ENCODE measurements at regions not wholly inside any gene's neighbourhood (a gene's known extent, or its start where the extent isn't known, plus 50 kb on each side); places are given as distances from the start of the nearest gene placed in this dataset.
"Not testable (repeated sequence)": the region's sequence is repeated elsewhere in the genome, so short reads cannot be mapped to it uniquely, and the experiment has no call there.

DNA sequence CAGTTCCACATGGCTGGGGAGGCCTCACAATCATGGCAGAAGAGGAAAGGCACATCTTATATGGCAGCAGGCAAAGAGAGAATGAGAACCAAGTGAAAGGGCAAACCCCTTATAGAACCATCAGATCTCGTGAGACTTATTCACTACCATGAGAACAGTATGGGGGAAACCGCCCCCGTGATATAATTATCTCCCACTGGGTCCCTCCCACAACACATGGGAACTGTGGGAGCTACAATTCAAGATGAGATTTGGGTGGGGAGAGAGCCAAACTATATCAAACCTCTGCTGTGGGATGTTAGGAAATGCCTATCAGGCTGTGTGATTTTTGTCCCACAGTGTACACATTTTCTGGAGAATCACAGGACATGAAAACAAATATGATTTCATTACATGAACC lies 415.8 kb downstream of the TSHZ3 start:
- not testable (repeated sequence) for DNase-seq

DNA sequence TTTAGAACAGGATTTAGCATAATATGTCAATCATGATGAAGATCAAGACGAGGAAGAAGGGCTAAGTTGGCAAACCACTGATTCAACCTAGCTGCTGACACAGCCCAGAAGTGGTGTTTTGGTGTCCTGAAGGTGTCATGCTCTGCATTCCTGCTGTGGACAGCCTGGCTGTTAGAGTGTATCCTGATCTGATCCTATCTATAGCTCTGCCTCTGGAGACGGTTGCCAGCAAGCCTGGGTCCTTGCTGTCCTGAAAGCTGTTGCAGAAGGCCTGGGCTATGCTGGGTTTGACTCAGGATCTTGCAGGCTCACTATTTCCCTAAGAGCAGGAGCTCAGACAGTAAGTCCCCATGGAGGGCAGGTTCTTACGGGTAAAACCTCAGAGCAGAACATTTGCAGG lies 416.4 kb downstream of the TSHZ3 start:
- no peak for DNase-seq

DNA sequence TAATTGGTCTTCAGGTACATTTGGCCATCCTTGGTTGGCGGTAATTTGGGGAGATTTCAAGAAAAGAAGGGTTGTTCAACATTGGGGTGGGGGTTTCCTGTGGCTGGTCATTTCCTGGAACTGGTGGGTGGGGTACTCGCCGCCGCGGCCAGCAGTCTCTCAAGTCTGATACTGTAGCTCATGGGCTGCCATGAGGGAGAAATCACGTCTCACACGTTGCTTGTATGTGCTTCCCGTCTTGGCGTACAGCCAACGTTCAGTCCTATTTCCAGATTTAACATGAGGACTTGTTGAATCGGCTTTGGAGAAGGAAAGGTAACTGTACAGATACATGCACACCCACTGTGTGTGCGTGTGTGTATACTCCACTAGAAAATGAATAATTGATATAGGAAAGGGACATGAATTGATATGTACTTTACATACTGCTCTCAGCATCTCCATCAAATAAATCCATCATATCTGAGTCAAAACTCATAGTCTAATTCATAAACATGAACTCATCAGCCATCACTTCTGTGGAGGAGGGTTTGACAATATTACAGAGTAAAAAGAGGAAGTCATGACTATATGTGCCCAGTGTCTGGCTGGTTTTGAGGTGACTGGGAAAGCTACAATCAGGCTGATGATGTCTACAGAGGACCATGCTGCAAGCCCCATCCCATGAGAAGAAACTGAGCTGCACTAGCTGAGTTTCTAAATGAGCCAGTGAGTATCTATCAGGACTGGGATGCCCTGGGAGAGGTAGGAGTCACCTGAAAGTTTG lies 418.1 kb downstream of the TSHZ3 start:
- no peak for DNase-seq

DNA sequence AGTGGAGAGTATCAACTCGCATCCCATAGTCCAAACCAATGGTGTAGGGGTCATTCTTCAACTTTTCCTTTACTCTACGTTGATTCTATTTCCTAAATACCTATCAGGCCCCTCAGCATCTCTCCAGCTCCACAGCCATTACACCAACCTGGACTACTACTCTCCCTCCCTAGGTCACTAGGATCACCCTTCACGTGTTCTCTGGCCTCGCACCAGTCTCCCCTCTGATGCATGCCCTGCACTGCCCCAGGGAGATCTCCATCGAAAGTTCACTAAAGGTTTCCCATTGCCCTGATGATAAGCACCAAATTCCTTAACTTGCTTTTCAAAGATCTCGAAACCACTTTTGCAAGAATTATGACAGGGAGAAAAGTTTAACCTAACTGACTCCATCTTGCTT lies 421.5 kb downstream of the TSHZ3 start:
- DNase-seq, result no peak

DNA sequence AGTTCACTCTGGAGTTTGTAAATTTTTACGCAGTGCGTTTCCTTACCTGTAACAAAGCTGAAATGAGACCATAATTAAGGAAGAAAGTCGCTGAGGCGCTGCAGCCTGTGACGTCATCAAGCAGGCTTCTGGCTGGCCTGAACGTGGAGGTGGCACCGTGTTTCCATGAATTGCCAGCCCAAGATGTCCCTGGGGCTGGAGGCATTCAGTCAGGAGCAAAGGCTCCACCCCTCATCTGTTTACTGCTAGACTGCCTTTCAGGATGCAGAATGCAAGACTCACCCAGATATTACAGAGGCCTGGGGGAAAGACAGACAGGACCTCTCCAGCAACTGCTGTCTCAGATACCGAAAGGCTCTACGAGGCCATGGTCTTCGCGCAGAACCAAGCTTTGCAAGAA lies 424.6 kb downstream of the TSHZ3 start:
- DNase-seq, result no peak

DNA sequence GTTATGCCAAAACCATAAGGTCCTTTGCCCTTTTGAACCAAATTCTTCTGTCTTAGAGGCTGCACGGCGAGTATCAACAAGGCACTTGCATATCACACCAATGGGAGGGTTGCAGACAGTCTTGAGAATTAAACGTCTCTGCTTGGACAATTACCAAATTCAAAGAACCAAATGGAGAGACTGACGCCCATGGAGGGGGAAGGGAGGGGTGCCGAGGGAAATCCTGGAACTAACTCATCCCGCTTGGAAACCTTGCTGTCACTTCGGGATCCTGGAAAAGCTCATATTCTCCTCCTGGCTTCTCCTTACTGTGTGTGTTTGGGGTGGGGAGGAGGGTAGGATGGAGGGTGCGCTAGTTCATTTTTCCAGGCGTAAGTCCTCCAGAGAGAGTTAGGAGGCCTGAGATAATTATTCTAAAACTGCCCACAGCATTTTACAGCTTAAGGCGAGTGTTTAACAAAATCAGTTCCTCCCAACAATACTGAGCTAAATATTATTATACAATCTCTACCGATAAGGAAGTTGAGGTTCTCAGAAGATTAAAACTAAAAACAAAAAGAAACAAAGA lies 425.1 kb downstream of the TSHZ3 start:
- DNase-seq, result no peak

DNA sequence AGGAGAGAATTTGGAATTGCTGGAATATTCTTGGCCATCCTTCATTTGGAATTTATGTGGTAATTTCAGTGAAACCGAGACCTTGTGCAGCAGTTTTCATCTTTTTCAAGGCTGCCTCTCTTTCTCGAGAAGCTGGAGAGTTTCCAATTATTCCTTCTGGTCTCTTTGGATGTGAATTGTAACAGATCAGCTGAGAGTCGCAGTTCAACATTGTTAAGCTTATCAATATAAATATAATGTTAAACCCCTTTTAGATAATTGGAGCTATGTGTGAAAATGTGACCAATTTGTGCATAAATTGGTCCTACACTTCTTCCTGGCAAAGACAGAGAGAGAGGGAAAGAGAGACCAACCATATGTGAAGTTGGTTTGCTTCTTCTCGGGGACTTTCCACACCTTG lies 425.6 kb downstream of the TSHZ3 start:
- no peak for DNase-seq

DNA sequence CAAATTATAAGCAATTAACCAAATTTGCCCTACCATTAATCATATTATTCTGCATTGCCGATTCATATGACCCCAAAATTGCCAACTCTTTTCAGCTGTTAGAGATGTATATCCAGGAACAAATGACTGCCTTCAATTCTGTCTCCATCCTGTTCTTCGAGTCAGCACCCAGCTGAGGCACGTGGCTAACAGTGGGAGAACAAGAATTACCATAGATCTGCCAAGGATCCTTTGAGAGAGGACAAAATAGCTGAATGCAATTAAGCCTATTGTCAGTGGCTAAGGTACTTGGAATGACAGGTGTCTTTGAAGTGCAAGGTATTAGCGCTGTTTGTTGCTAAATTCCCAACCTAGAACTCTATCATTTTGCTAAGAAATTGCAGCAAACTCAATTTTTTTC lies 426.1 kb downstream of the TSHZ3 start:
- no peak for DNase-seq

DNA sequence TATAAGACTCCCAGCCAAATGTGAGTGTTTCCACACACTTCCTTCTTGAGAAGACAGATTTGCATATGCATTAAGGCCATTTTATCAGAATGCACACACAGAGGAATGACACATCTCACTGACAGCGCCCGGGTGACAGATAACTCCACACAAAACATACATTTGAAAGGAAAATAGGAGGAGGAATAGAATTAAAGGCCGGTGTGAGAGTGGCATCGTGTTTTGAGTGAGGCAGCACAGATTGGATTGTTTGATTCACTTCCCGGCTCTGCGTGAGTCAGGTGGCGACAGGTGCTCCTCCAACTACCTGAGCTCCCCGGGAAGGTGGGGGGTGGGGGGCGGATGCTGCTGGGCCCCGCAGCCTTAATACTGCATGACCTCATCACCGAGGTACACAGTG lies 429.0 kb downstream of the TSHZ3 start:
- DNase-seq, result no peak

DNA sequence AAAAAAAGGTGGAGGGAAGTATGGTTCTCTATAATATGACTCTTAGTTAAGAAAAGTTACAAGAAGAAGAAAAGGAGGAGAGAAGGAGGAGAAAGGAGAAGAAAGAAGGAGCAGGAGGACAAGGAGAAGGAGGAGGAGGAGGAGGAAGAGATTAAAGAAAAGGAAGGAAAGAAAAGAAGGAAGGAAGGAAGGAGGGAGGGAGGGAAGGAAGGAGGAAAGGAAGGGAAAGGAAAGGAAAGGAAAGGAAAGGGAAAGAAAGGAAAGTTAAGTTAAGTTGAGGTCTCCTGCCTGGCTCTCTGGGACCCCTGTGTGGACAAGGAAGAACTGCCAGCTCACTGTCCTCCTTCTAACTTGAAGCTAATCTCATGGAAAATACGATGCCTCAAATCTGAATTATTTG lies 429.5 kb downstream of the TSHZ3 start:
- DNase-seq, result no peak

DNA sequence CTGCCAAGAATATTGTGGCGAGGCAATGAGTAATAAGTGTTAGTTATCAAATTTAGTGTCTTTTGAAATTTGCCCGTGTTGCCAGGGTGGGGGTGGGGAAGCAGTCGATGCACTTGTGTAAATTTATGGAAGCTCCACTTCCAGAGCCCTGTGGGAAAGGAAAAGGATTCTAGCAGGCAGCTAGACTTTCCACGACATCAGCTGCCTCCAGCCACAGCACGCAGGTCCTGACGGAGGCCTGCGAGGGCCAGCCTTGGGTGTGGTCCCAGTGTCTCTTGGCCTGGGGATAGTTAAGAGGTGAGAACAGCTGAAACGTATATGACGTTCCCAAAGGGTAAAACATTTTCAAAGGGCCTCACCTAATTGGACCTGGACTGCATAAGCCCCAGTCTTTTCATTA lies 433.0 kb downstream of the TSHZ3 start:
- DNase-seq, result no peak

DNA sequence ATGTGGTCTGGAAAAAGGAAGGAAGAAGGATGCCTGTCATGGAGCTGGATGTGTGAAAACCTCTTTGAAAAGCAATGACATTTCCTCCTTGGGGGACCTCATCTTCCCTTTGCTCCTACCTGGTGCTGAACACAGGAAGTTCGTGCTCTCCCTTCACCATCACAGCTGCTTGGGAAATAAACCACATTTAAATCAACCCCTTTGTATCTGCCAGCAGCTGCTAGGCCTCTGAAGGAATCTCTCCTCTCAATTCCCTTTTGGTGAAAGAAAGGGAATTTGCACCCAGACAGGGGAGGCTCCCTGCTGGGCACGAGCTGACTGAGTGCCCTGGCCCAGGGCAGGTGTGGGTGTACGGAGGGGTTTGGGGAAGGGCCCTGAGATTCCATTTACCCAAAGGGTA lies 437.7 kb downstream of the TSHZ3 start:
- DNase-seq, result no peak

DNA sequence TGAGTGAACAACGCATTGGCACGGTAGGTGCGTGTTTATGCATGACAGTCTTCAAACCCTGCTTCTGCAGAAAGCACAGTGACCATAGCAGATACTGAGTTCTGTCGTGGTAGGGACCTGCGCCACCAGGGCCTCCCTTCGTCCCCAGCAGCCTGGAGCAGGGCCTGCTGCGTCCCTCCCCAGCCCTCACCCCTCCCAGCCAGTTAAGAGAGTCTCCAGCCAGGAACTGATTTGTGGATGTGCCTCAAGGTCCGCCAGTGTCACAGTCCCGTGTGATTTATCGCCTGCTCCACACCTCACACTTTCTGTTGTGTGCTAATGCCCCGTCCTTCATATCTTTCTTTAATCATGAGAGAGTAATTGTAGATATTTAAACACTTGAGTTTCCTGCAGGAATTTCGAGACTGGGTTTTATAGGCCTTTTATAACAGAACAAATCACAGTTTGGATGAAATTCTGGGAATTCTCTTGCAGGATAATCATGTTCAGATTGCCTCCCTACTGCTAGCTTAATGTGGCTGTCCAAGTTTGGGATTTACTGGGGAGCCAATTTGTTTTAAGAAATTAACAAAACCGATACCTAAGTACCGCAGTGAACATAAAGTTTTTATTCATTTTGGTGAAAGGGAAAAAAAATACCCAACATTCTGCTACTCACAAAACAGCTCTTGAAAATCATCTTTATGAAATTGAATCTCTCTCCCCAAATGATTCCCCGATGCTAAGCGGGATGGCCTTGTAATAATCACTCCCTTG lies 438.6 kb downstream of the TSHZ3 start:
- no peak for DNase-seq

DNA sequence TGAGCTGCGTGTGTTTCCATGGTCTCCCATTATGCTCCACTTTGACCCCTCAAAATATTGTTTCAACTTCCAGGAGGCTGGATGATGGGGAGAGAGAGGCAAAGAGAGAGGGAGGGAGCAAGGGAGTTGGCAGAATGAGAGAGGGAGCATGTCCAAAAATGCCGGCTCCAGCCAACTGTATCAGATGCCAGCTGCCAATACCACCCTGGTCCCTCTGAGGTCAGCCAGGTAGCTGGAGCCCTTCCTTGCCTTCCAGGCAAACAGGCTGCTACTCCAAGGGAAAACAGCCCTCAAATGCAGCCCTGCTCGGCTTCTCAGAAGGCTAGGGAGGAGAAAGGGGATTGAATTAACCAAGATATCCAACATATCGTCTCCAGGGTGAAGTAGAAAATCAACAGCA lies 440.0 kb downstream of the TSHZ3 start:
- DNase-seq, result no peak

DNA sequence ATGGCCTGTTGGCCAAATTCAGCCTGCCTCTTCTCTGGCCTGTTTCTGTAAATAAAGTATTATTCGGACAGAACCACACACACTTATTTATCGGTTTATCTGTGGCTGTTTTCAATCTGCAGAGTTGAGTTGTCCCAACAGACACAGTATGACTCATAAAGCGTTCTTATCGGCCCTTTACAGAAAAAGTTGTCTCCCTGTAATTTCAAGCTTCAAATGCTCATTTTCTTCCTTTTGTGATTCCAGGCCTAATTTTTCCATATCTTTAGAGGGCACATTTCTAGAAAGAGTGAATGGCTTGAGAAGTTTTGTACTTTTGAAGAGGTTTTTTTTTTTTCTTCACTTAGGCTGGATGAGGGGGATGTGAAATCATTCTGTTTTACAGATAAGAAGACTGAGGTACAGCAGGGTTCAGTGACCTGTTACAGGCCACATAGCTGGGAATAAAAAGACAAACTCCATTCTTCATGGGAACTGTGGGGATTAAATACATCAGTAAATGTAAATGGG lies 440.9 kb downstream of the TSHZ3 start:
- DNase-seq, result no peak

DNA sequence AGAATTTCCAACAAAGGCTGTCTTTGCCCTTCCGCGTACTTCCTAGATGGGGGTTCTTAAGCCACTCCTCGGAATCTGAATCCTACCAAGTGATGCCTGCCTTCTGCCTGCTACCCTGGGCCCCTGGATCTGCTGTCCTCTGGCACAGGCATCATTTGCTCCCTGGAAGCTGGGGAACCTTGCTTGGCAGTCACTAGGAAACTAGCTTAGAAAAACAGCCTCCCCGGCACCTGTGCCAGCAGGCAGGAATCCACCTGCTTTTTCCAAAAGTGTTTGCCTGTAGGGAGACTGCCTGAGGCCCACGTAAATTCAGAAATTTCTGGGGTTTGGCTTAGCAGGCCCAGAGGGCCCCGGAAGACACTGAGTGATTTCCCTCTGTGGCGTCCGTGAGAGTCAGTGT lies 442.4 kb downstream of the TSHZ3 start:
- DNase-seq, result no peak

DNA sequence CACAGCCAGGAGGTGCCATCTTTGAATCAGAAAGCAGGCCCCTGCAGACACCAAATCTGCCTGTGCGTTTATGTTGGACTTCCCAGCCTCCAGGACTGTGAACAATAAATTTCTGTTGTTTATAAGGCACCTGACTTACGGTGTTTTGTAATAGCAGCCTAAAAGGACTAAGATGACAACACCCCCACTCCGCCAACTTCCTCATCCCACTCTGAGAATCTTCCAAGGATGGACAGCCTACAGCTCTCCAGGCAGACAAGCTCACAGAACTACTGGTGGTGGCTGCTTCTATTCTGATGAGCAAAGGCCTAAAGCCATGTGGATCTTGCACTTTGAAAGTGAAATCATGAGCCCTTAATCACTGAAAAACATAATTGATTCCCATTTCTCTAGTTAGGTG lies 449.2 kb downstream of the TSHZ3 start:
- no peak for DNase-seq

DNA sequence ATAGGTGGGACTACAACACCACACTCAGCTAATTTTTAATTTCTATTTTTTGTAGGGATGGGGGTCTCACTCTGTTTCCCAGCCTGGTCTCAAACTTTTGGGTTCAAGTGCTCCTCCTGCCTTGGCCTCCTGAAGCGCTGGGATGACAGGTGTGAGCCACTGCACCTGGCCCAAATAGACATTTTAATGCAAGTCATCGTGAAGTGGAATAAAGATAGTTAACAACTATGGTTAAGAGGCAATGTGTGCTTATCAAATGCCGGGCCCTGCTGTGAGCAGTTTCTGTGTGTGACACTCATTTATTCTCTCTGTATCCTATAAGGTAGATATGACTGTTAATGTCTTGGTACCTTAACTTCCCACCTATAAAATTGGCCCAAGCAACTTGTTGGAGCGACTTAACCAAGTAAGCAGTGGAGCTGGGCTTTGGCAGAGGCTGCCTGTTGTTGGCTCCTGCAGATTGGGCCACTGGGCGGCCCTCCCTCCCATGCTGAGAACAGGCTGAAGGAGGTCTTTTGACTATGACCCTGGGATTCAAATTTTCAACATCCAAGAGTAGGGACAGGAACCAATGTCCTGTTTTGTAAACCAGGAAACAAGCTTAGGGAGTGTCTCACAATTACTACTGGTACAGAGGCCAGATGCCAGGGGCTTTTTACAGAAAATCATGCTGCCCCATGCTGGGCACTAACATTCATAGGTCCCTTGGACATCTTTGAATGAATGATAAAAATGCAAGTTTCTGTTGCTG lies 450.7 kb downstream of the TSHZ3 start:
- no peak for DNase-seq

DNA sequence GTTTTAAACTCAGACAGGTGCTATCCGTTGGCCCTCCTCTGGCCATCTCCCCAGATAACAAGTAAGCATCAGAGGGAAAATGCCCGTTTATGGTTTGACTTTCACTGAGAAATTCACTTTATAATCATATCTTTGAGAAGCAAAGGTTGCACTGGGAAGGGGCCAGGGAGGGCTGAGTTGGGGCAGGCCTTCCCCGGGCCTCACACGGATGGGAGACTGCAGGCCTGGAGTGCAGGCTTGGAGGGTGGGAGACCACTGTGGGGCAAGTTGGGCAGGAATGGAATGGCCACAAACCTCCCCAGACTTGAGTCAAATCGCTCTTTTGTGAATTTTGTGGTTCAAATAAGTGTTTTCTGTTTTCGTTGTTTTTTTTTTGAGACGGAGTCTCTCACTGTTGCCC lies 451.7 kb downstream of the TSHZ3 start:
- DNase-seq, result no peak

DNA sequence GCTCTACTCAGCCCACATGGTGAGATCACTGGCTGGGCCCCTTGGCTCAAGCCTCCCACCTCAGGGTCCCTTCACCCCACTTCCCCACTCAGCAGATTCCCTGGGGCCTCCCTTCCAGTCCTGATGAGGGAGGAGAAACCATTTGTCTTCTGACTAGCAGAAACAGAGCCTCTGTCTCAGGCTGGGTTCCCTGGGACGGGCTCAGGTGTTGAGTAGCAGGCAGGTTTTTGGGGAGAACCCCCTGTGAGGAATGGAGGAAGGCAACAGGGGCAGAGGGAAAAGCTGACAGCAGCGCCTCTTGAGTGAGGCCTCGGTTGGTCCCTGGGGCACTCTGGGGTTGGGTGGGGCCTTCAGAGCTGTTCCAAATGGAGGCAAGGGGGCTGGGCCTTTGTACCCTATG lies 452.2 kb downstream of the TSHZ3 start:
- no peak for DNase-seq

DNA sequence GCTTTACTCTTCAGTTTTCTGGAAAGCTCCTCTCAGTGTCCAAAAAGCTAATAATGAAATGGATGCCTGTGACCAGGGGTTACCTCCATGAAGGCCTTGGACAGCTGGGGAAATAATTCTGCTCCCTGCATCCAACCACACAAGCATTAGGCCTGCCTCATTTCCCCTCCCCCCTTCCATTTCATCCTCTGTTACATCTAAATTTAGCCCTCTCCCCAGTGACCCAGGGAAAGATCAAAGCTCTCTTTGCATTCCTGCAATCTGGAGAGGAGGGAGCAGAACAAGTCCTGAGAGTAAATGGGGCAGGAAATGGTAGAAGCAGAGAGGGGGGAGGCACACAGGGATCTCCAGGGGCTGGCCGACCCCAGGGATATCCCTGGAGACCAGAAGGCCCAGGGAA lies 452.7 kb downstream of the TSHZ3 start:
- peak; percentile 10 for DNase-seq

DNA sequence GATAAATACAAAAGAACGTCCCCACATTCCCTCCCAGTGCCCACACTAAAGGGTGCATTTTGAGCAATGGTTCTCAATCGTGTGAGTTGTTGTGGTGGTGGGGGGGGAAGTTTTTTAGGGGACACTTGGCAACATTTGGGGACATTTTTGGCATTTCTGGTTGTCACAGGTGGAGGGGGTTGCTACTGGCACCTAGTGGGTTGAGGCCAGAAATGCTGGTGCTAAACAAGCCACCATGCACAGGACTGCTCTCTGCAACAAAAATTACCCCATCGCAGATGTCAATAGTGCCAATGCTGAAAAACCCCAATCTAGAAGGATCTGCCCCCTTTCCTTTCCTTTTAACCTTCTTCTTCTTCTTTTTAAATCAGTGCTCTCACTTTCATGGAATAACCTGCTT lies 453.3 kb downstream of the TSHZ3 start:
- no peak for DNase-seq

DNA sequence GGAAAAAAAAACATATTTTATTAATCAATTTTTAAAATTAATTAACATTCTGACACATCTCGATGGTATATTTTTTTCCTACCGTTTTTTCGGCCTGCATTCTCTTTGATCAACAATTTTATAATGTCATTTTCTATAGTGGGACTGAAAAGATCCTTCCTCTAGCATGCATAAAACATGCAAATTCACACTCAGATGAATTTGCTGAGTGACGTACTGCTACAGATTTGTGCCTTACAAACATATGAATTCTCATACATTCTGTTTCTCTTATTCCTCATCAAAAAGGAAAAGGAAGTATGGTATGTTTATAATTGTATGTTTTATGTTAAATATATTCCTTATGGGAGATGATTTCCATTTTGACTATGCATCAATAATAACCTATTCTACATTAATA lies 458.2 kb downstream of the TSHZ3 start:
- DNase-seq, result no peak
